ENCODE measurements at regions not wholly inside any gene's neighbourhood (a gene's known extent, or its start where the extent isn't known, plus 50 kb on each side); places are given as distances from the start of the nearest gene placed in this dataset.

DNA sequence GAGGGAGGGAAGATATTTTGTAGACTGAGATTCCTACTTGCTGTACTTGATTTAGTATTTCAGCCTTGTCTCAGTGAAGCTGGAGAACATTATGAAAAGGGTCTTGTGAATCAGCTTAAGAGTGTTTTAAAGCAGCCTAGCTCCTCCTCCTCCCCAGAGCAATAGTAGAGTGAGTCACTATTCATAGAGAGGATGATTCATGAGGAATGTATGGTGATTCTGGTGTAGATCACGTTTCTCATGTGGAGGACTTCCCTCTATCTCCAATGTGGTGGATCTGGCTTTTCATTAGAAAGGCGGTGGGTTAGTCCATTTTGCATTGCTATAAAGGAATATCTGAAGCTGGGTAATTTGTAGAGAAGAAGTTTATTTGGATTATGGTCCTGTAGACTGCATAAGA lies 340.1 kb upstream of the CHRM2 start:
- H3K36me3 ChIP-seq: no peaks in the 10 kb centered on the region
- ATAC-seq (ENCODE audit: insufficient number of reproducible peaks, low FRiP score, low read depth): no peak
- H3K27ac ChIP-seq: no peak overlapping the region
- H3K4me1 ChIP-seq (ENCODE audit: control insufficient read depth in 1 of 2, low read depth in 2 of 2): no peaks in the 10 kb centered on the region
- TF ChIP-seq, protein P1, sequence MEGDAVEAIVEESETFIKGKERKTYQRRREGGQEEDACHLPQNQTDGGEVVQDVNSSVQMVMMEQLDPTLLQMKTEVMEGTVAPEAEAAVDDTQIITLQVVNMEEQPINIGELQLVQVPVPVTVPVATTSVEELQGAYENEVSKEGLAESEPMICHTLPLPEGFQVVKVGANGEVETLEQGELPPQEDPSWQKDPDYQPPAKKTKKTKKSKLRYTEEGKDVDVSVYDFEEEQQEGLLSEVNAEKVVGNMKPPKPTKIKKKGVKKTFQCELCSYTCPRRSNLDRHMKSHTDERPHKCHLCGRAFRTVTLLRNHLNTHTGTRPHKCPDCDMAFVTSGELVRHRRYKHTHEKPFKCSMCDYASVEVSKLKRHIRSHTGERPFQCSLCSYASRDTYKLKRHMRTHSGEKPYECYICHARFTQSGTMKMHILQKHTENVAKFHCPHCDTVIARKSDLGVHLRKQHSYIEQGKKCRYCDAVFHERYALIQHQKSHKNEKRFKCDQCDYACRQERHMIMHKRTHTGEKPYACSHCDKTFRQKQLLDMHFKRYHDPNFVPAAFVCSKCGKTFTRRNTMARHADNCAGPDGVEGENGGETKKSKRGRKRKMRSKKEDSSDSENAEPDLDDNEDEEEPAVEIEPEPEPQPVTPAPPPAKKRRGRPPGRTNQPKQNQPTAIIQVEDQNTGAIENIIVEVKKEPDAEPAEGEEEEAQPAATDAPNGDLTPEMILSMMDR (IDR thresholded peaks at IDR 0.05): no peak
- H3K27me3 ChIP-seq (replicated peaks; ENCODE audit: insufficient read depth): no peaks in the 10 kb centered on the region
- no peak overlapping the region for H3K4me3 ChIP-seq
- H3K9me3 ChIP-seq: no peaks in the 10 kb centered on the region
- no peak for DNase-seq (ENCODE audit: low spot score)

DNA sequence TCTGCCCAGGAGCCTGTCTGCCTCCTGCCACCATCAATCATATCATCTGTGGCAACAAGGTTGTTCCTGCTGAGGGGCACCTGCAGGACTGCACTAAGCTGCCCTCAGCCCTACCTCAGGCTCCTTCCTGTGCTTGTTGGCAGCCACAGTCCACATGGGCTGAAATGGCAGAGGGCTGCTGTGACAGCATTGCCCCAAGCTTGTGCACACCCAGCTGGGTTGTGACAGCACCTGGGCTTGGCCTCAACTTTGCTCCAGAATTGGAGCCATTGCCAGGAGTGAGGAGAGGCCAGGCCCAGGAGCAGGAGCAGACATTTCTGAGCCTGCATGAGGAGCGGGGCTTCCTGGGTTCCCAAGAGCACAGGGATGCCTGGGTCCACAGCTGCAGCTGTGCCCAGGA lies 340.9 kb upstream of the CHRM2 start:
- H3K27me3 ChIP-seq (replicated peaks; ENCODE audit: insufficient read depth): no peaks in the 10 kb centered on the region
- no peak overlapping the region for H3K27ac ChIP-seq
- no peaks in the 10 kb centered on the region for H3K9me3 ChIP-seq
- ATAC-seq (ENCODE audit: insufficient number of reproducible peaks, low FRiP score, low read depth): no peak
- no peak overlapping the region for H3K4me3 ChIP-seq
- TF ChIP-seq, protein P1 (IDR thresholded peaks at IDR 0.05): no peak
- no peak for DNase-seq (ENCODE audit: low spot score)
- no peaks in the 10 kb centered on the region for H3K4me1 ChIP-seq (ENCODE audit: control insufficient read depth in 1 of 2, low read depth in 2 of 2)
- H3K36me3 ChIP-seq: no peaks in the 10 kb centered on the region

DNA sequence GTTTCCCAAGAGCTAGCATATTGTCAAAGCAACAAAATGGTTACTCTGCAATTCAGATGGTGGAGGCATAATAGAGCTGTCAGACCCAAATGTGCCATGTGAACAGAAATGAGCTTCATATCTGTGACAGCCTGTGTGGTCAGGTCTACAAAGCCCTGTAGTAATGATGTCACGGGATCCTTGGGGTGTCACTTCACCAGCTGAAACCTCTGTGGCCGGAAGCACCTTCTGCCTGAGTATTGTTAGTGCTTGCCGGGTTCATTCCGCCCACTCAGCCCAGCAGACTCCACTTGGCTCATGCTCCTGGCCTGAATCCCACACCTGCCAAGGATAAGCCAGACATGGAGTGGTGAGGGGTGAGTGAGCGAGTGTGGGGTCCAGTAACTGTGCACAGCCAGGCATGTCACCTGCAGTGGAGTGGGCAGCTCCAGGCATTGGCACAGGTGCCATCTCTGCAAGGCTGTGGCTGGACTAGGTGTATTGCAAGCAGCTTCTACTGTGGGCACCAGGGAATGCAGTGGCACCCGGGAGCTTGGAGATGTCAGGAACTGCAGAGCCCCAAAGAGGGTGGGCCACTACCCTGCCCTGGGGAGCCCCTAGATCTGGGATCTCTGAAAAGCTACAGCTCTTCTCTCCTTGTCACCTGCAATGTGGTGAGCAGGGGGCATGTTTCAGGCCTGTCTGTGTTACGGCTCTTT lies 341.9 kb upstream of the CHRM2 start:
- no peak overlapping the region for H3K4me3 ChIP-seq
- no peak overlapping the region for H3K27ac ChIP-seq
- no peak for ATAC-seq (ENCODE audit: insufficient number of reproducible peaks, low FRiP score, low read depth)
- H3K4me1 ChIP-seq (ENCODE audit: control insufficient read depth in 1 of 2, low read depth in 2 of 2): no peaks in the 10 kb centered on the region
- TF ChIP-seq, protein P1 (IDR thresholded peaks at IDR 0.05): no peak
- DNase-seq (ENCODE audit: low spot score): no peak
- no peaks in the 10 kb centered on the region for H3K27me3 ChIP-seq (replicated peaks; ENCODE audit: insufficient read depth)
- H3K9me3 ChIP-seq: no peaks in the 10 kb centered on the region
- no peaks in the 10 kb centered on the region for H3K36me3 ChIP-seq

DNA sequence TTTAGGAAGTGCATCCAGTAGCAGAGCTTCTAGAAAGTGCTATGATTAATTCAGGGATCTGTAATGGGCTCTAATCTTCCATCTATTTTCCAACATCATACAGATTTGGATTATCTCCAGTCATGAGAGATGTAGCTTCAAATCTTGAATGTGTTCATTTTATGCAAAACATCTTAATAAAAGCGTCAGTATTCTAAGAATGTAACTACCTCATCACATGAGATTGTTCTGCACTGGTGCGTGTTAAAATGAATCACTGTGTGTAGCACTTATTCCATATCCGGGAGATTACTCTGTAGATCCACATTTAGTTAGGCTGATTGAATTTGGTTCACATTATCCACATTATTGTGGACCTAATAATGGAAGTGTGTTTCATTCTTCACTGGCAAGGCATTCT lies 344.9 kb upstream of the CHRM2 start:
- Histone ChIP-seq H3K4me3 (no peak overlapping the region), H3K36me3 (no peaks in the 10 kb centered on the region), H3K27ac (no peak overlapping the region), H3K9me3 (no peaks in the 10 kb centered on the region), H3K27me3 (replicated peaks; ENCODE audit: insufficient read depth) (no peaks in the 10 kb centered on the region), H3K4me1 (ENCODE audit: control insufficient read depth in 1 of 2, low read depth in 2 of 2) (no peaks in the 10 kb centered on the region)
- DNase-seq (ENCODE audit: low spot score): no peak
- ATAC-seq (ENCODE audit: insufficient number of reproducible peaks, low FRiP score, low read depth): no peak
- TF ChIP-seq, protein P1 (IDR thresholded peaks at IDR 0.05): no peak

DNA sequence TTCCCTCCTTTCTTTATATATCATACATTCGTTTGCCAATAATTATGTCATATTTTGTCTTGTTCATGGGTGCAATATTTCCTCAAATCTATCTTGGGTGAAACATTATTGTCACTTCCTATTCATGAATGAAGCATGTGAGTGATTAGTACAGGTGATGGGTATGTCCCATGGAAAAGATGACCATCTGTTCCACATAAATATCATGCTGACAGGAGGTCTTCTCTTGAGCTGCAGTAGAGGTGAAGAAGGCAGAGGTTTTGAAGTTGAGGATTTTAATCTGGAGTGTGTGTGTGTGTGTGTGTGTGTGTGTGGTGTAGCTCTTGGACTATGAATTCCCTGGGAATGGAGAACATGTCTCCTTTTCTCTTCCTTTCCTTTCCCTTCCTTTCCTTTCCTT lies 350.5 kb upstream of the CHRM2 start:
- Histone ChIP-seq H3K27ac (no peak overlapping the region), H3K4me3 (no peak overlapping the region), H3K27me3 (replicated peaks; ENCODE audit: insufficient read depth) (no peaks in the 10 kb centered on the region), H3K36me3 (no peaks in the 10 kb centered on the region), H3K9me3 (no peaks in the 10 kb centered on the region), H3K4me1 (ENCODE audit: control insufficient read depth in 1 of 2, low read depth in 2 of 2) (no peaks in the 10 kb centered on the region)
- no peak for ATAC-seq (ENCODE audit: insufficient number of reproducible peaks, low FRiP score, low read depth)
- TF ChIP-seq, protein P1 (IDR thresholded peaks at IDR 0.05): no peak
- DNase-seq (ENCODE audit: low spot score): no peak
